OCI-LY7 (cell line): ENCODE measurements at regions not wholly inside any gene's neighbourhood (a gene's known extent, or its start where the extent isn't known, plus 50 kb on each side); places are given as distances from the start of the nearest gene placed in this dataset.

Source experiments
- BruUV-seq: library from RNA; stranded (reverse); fragments of 400-500 nt; replicated peaks from 2 replicates; lab custom pipeline; 2021; lab: Mats Ljungman, UMichigan
- CTCF ChIA-PET: fragments of 300-600 bp; sonication (Branson Sonifier 250); formaldehyde crosslinking; loops from one replicate; lab custom pipeline; 2022; ENCODE audit warnings: antibody characterized with exemption; ENCODE audit not compliant: unreplicated experiment; lab: Charles Lee
- POLR2A ChIA-PET: fragments of 300-600 bp; sonication (Branson Sonifier 250); formaldehyde crosslinking; loops from one replicate; lab custom pipeline; 2022; ENCODE audit warnings: antibody characterized with exemption; lab: Charles Lee
- DNase-seq: peaks from one replicate; pipeline ENCODE4 v3.0.0-alpha.2; 2015; ENCODE audit warnings: low spot score
- H2AFZ ChIP-seq: fragments of 200-600 bp; sonication (generic), shearing (Covaris generic); 2 replicates; pipeline ENCODE4 v1.6.1; 2014; ENCODE audit warnings: mild to moderate bottlenecking, antibody characterized with exemption, low read length, moderate library complexity
- H3K27ac ChIP-seq: fragments of 200-600 bp; sonication (generic); 2 replicates; pipeline ENCODE4 v1.5.1; 2014; ENCODE audit warnings: mixed run types, low read depth, mild to moderate bottlenecking, moderate library complexity, low read length, inconsistent platforms; ENCODE audit not compliant: poor library complexity, severe bottlenecking
- H3K36me3 ChIP-seq: fragments of 200-600 bp; sonication (generic); 2 replicates; pipeline ENCODE4 v1.6.1; 2014; ENCODE audit warnings: mild to moderate bottlenecking, antibody characterized with exemption, low read length, moderate library complexity, mixed read lengths; ENCODE audit not compliant: insufficient read depth
- H3K4me1 ChIP-seq: fragments of 200-600 bp; sonication (generic); 2 replicates; pipeline ENCODE4 v1.5.1; 2014; ENCODE audit warnings: mild to moderate bottlenecking, low read length; ENCODE audit not compliant: insufficient read depth, poor library complexity, severe bottlenecking
- H3K4me2 ChIP-seq: fragments of 200-600 bp; sonication (generic); 2 replicates; pipeline ENCODE4 v1.6.1; 2014; ENCODE audit warnings: mild to moderate bottlenecking, low read length
- H3K4me3 ChIP-seq: fragments of 200-600 bp; sonication (generic); 2 replicates; pipeline ENCODE4 v1.5.1; 2014; ENCODE audit warnings: mild to moderate bottlenecking, low read depth, low read length; ENCODE audit not compliant: poor library complexity, severe bottlenecking
- H3K79me2 ChIP-seq: fragments of 200-600 bp; sonication (generic); 2 replicates; pipeline ENCODE4 v1.6.1; 2016; ENCODE audit warnings: low read depth, mild to moderate bottlenecking, low read length, moderate library complexity, mixed read lengths; ENCODE audit not compliant: insufficient read depth
- H3K9me2 ChIP-seq: fragments of 200-600 bp; sonication (generic); 2 replicates; pipeline ENCODE4 v1.6.1; 2016; ENCODE audit warnings: mild to moderate bottlenecking, low read length, mixed read lengths; ENCODE audit not compliant: insufficient read depth
- H3K9me3 ChIP-seq: fragments of 200-600 bp; sonication (generic); 2 replicates; pipeline ENCODE4 v1.6.1; 2014; ENCODE audit warnings: mild to moderate bottlenecking, mixed run types, low read length, mixed read lengths
- H4K20me1 ChIP-seq: fragments of 200-600 bp; sonication (generic); 2 replicates; pipeline ENCODE4 v1.6.1; 2014; ENCODE audit warnings: mild to moderate bottlenecking, antibody characterized with exemption, low read length, moderate library complexity, mixed read lengths; ENCODE audit not compliant: insufficient read depth
- EZH2phosphoT487 ChIP-seq: fragments of 200-600 bp; sonication (generic); IDR thresholded peaks from 2 replicates; pipeline ENCODE4 v1.6.1; 2018; ENCODE audit warnings: low read depth, borderline replicate concordance, mild to moderate bottlenecking, mixed run types, antibody characterized with exemption, low read length, moderate library complexity, mixed read lengths
- intact Hi-C: fragments of 100-400 bp; cut with micrococcal nuclease; formaldehyde crosslinking; loops from one replicate; pipeline ENCODE4 v1.10.0; 2022; ENCODE audit not compliant: unreplicated experiment
- TF ChIP-seq, protein P1 (sequence below): fragments of 200-600 bp; sonication (generic); conservative IDR thresholded peaks from 2 replicates; pipeline ENCODE4 v1.5.1; 2014; ENCODE audit warnings: mild to moderate bottlenecking, antibody characterized with exemption, low read length, moderate library complexity, mixed read lengths

DNA sequence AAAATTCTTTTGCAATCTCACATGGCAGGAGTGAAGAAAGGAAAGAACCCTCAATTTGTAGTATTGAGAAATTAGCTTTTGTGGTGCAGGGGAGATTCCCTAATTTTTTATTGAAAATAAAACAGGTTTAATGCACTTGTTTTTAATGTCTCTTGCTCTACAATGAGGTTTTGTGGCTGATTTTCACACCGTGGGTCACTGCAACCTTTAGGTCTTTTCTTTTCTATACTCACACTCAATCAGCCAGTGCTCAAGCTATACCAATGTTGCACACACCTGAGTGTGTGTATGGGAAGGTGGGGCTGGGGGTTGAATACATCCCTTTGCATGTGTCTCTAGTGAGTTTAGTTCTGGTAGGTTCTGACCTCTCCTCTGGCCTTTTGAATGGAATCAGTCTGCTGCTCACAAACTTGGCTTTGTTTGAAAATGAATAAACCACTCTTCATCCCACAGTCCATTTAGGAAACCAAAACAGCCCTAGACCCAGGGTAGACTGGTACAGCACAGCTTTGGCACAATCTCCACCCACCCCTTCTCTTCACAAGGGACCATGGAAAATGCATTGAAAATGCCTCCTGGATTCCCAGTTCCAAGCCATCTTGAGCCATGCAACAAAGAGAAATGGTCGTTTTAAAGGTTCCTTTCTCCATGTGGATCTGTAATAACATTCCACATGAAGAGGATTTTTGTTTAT lies 411.5 kb downstream of the SFMBT2 start:
- no TSS peak for BruUV-seq
- DNase-seq: no peak
- ChIA-PET CTCF (no interaction called here), POLR2A (interaction anchor here (0.6 to 0.7 kb wide), 2 partner anchors 10 to 377 kb away, joined by 3 to 5 read pairs; no protein-coding TSS in a partner anchor)
- intact Hi-C loops: no loop called here
- no peaks in the 10 kb centered on the region for H3K9me3 ChIP-seq
- H3K9me2 ChIP-seq: no peaks in the 10 kb centered on the region
- H3K36me3 ChIP-seq: no peaks in the 10 kb centered on the region
- H2AFZ ChIP-seq: no peak overlapping the region
- no peaks in the 10 kb centered on the region for H3K79me2 ChIP-seq
- H3K4me2 ChIP-seq: no peak overlapping the region
- H3K4me3 ChIP-seq: no peak overlapping the region
- no peaks in the 10 kb centered on the region for H3K4me1 ChIP-seq
- H4K20me1 ChIP-seq: no peaks in the 10 kb centered on the region
- TF ChIP-seq, protein P1, sequence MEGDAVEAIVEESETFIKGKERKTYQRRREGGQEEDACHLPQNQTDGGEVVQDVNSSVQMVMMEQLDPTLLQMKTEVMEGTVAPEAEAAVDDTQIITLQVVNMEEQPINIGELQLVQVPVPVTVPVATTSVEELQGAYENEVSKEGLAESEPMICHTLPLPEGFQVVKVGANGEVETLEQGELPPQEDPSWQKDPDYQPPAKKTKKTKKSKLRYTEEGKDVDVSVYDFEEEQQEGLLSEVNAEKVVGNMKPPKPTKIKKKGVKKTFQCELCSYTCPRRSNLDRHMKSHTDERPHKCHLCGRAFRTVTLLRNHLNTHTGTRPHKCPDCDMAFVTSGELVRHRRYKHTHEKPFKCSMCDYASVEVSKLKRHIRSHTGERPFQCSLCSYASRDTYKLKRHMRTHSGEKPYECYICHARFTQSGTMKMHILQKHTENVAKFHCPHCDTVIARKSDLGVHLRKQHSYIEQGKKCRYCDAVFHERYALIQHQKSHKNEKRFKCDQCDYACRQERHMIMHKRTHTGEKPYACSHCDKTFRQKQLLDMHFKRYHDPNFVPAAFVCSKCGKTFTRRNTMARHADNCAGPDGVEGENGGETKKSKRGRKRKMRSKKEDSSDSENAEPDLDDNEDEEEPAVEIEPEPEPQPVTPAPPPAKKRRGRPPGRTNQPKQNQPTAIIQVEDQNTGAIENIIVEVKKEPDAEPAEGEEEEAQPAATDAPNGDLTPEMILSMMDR: no peak
- TF ChIP-seq EZH2phosphoT487: no peak
- no peak overlapping the region for H3K27ac ChIP-seq

GRCh38 chr10:6997509-6997908 lies 413.3 kb downstream of the SFMBT2 start:
- no TSS peak for BruUV-seq
- TF ChIP-seq, protein P1: no peak
- no peak for TF ChIP-seq EZH2phosphoT487
- H3K4me1 ChIP-seq: no peaks in the 10 kb centered on the region
- no peaks in the 10 kb centered on the region for H3K9me2 ChIP-seq
- H3K4me3 ChIP-seq: no peak overlapping the region
- ChIA-PET POLR2A (interaction anchor here (0.7 kb wide), 1 partner anchor 22 kb away, joined by 4 read pairs; no protein-coding TSS in a partner anchor), CTCF (no interaction called here)
- H3K9me3 ChIP-seq: no peaks in the 10 kb centered on the region
- H3K36me3 ChIP-seq: no peaks in the 10 kb centered on the region
- intact Hi-C loops: no loop called here
- no peak overlapping the region for H3K4me2 ChIP-seq
- no peaks in the 10 kb centered on the region for H3K79me2 ChIP-seq
- H3K27ac ChIP-seq: no peak overlapping the region
- no peaks in the 10 kb centered on the region for H4K20me1 ChIP-seq
- H2AFZ ChIP-seq: no peak overlapping the region
- DNase-seq: no peak

GRCh38 chr10:6996431-6996830 lies 414.4 kb downstream of the SFMBT2 start:
- Histone ChIP-seq H4K20me1 (no peaks in the 10 kb centered on the region), H3K79me2 (no peaks in the 10 kb centered on the region), H3K4me1 (no peaks in the 10 kb centered on the region), H3K4me3 (no peak overlapping the region), H3K36me3 (no peaks in the 10 kb centered on the region), H3K4me2 (no peak overlapping the region), H3K27ac (no peak overlapping the region), H3K9me2 (no peaks in the 10 kb centered on the region), H2AFZ (no peak overlapping the region), H3K9me3 (no peaks in the 10 kb centered on the region)
- DNase-seq: no peak
- ChIA-PET CTCF (interaction anchor here (0.5 kb wide), 1 partner anchor 73 kb away, joined by 4 read pairs; no protein-coding TSS in a partner anchor), POLR2A (interaction anchor here (1.0 kb wide), 1 partner anchor 330 kb away, joined by 3 read pairs; no protein-coding TSS in a partner anchor)
- TF ChIP-seq EZH2phosphoT487: no peak
- TF ChIP-seq, protein P1: no peak
- BruUV-seq: no TSS peak
- intact Hi-C loops: no loop called here
